ENCODE measurements at regions not wholly inside any gene's neighbourhood (a gene's known extent, or its start where the extent isn't known, plus 50 kb on each side); places are given as distances from the start of the nearest gene placed in this dataset.

DNA sequence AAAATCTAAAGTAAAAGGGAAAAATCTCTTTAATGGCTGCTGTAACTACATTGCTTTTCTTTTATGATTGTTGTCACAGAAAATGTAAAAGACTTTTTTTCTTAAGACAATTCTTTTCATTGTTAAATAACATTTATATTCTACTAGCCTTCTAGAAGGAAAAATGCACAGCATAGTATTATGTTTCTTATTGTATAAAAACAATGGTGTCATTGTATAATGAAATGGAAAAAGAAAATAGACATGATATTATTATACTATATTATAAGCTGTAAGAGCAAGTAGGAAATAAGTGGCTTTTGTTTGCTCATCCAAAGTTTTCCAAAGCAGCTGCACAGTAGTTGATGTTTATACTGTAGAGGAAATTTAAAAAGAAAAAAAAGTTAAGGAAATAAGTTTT, 1021.7 kb downstream of the EFNA5 start:
- TF ChIP-seq, protein P1, sequence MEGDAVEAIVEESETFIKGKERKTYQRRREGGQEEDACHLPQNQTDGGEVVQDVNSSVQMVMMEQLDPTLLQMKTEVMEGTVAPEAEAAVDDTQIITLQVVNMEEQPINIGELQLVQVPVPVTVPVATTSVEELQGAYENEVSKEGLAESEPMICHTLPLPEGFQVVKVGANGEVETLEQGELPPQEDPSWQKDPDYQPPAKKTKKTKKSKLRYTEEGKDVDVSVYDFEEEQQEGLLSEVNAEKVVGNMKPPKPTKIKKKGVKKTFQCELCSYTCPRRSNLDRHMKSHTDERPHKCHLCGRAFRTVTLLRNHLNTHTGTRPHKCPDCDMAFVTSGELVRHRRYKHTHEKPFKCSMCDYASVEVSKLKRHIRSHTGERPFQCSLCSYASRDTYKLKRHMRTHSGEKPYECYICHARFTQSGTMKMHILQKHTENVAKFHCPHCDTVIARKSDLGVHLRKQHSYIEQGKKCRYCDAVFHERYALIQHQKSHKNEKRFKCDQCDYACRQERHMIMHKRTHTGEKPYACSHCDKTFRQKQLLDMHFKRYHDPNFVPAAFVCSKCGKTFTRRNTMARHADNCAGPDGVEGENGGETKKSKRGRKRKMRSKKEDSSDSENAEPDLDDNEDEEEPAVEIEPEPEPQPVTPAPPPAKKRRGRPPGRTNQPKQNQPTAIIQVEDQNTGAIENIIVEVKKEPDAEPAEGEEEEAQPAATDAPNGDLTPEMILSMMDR (IDR thresholded peaks at IDR 0.05) = no peak
- TF ChIP-seq POLR2A (IDR thresholded peaks at IDR 0.05) = no peak
